OCI-LY1 (cell line): ENCODE measurements at regions not wholly inside any gene's neighbourhood (a gene's known extent, or its start where the extent isn't known, plus 50 kb on each side); places are given as distances from the start of the nearest gene placed in this dataset.

ENCODE experiments used
- CTCF ChIP-seq: fragments of 200-600 bp; sonication (generic), shearing (Covaris generic); IDR thresholded peaks from 2 replicates; pipeline ENCODE4 v1.5.1; 2017; ENCODE audit warnings: mild to moderate bottlenecking, antibody characterized with exemption, low read length, moderate library complexity, mixed read lengths
- EZH2 ChIP-seq: fragments of 200-600 bp; sonication (generic), shearing (Covaris generic); IDR thresholded peaks from 2 replicates; pipeline ENCODE4 v1.8.0; 2017; ENCODE audit warnings: borderline replicate concordance, mixed run types, mild to moderate bottlenecking, antibody characterized with exemption, low read length, moderate library complexity, mixed read lengths

- TF ChIP-seq CTCF (no peak), EZH2 (no peak)
Observed at GRCh38 chr3:193134856-193135255, 106.2 kb upstream of the PLAAT1 start.
